GM18868 (cell line): ENCODE measurements at regions not wholly inside any gene's neighbourhood (a gene's known extent, or its start where the extent isn't known, plus 50 kb on each side); places are given as distances from the start of the nearest gene placed in this dataset.
"Not testable (repeated sequence)": the region's sequence is repeated elsewhere in the genome, so short reads cannot be mapped to it uniquely, and the experiment has no call there.

Experiments
- ATAC-seq: cut with Tn5 transposase; IDR thresholded peaks from one replicate; pipeline ENCODE4 v1.9.1; 2021; ENCODE audit warnings: mild to moderate bottlenecking, moderate library complexity; ENCODE audit not compliant: unreplicated experiment

- ATAC-seq: no peak
These were observed 103.1 kb downstream of the OTOL1 start for GRCh38 chr3:161599697-161600096.

- ATAC-seq: no peak
These were observed 103.6 kb downstream of the OTOL1 start for GRCh38 chr3:161600173-161600572.

GRCh38 chr3:161602475-161602874, 105.9 kb downstream of the OTOL1 start:
- no peak for ATAC-seq

- no peak for ATAC-seq
These were observed 106.3 kb downstream of the OTOL1 start for GRCh38 chr3:161602918-161603317.

GRCh38 chr3:161607056-161607455, 110.4 kb downstream of the OTOL1 start:
- no peak for ATAC-seq

GRCh38 chr3:161619351-161619750, 122.7 kb downstream of the OTOL1 start:
- ATAC-seq: no peak

- ATAC-seq: no peak
These were observed 134.2 kb downstream of the OTOL1 start for GRCh38 chr3:161630794-161631193.

GRCh38 chr3:161631536-161631935, 134.9 kb downstream of the OTOL1 start:
- ATAC-seq: no peak

GRCh38 chr3:161637559-161637958, 141.0 kb downstream of the OTOL1 start:
- ATAC-seq: no peak

- not testable (repeated sequence) for ATAC-seq
These were observed 142.5 kb downstream of the OTOL1 start for GRCh38 chr3:161639095-161639494.

- no peak for ATAC-seq
These were observed 143.6 kb downstream of the OTOL1 start for GRCh38 chr3:161640181-161640580.

GRCh38 chr3:161641287-161641686, 144.7 kb downstream of the OTOL1 start:
- ATAC-seq: no peak

- no peak for ATAC-seq
These were observed 148.5 kb downstream of the OTOL1 start for GRCh38 chr3:161644891-161645635.

GRCh38 chr3:161647936-161648470, 151.4 kb downstream of the OTOL1 start:
- ATAC-seq: no peak

- ATAC-seq: no peak
These were observed 153.4 kb downstream of the OTOL1 start for GRCh38 chr3:161649900-161650484.

- no peak for ATAC-seq
These were observed 161.2 kb downstream of the OTOL1 start for GRCh38 chr3:161657786-161658185.

- no peak for ATAC-seq
These were observed 174.5 kb downstream of the OTOL1 start for GRCh38 chr3:161671141-161671540.

- ATAC-seq: no peak
These were observed 175.9 kb downstream of the OTOL1 start for GRCh38 chr3:161672478-161672877.

GRCh38 chr3:161673866-161674265, 177.3 kb downstream of the OTOL1 start:
- ATAC-seq: no peak

- no peak for ATAC-seq
These were observed 177.8 kb downstream of the OTOL1 start for GRCh38 chr3:161674402-161674801.

GRCh38 chr3:161681831-161682230, 185.2 kb downstream of the OTOL1 start:
- not testable (repeated sequence) for ATAC-seq

- ATAC-seq: no peak
These were observed 186.1 kb downstream of the OTOL1 start for GRCh38 chr3:161682715-161683114.
